Kidney (tissue), 13 donors: ENCODE measurements at regions not wholly inside any gene's neighbourhood (a gene's known extent, or its start where the extent isn't known, plus 50 kb on each side); places are given as distances from the start of the nearest gene placed in this dataset.

Source experiments
- DNase-seq, 5 donors: peaks; one replicate each; pipeline ENCODE4 v3.0.0-alpha.2; 2013 to 2020
- FAIRE-seq: peaks from 2 replicates; lab custom pipeline; 2012; peaks lifted over from hg19 to GRCh38; lab: Jason Lieb, UNC
- H3K27ac ChIP-seq, 2 donors: one replicate each; pipeline ENCODE4 v1.7.0; 2013; ENCODE audit warnings: low read depth in 2 of 2, low read length in 2 of 2, inconsistent platforms in 1 of 2
- H3K27me3 ChIP-seq: one replicate; pipeline ENCODE4 v1.7.1; 2013; ENCODE audit warnings: low read length, inconsistent platforms; ENCODE audit not compliant: control insufficient read depth, insufficient read depth
- H3K36me3 ChIP-seq, 3 donors: one replicate each; pipeline versions ENCODE4 v1.7.0 to v1.7.1; 2013; ENCODE audit warnings: low read length in 3 of 3, control low read depth in 1 of 3, inconsistent platforms in 1 of 3; ENCODE audit not compliant: insufficient read depth in 3 of 3, control insufficient read depth in 2 of 3
- H3K4me1 ChIP-seq, 3 donors: one replicate each; pipeline versions ENCODE4 v1.7.0 to v1.7.1; 2013; ENCODE audit warnings: low read length in 3 of 3, inconsistent platforms in 1 of 3, low read depth in 1 of 3; ENCODE audit not compliant: control insufficient read depth in 2 of 3, insufficient read depth in 2 of 3
- H3K4me3 ChIP-seq, 3 donors: one replicate each; pipeline versions ENCODE4 v1.7.0 to v1.8.1; 2013; ENCODE audit warnings: low read length in 3 of 3, control low read depth in 1 of 3, inconsistent platforms in 1 of 3
- H3K9ac ChIP-seq, 3 donors: one replicate each; pipeline versions ENCODE4 v1.7.0 to v1.7.1; 2013; ENCODE audit warnings: low read length in 3 of 3, control low read depth in 1 of 3, inconsistent platforms in 1 of 3
- H3K9me3 ChIP-seq, 3 donors: one replicate each; pipeline versions ENCODE4 v1.7.0 to v1.7.1; 2013; ENCODE audit warnings: low read length in 3 of 3, control low read depth in 1 of 3, inconsistent platforms in 1 of 3; ENCODE audit not compliant: control insufficient read depth in 2 of 3, insufficient read depth in 1 of 3
- CTCF ChIP-seq: IDR thresholded peaks from 3 replicates; pipeline ENCODE4 v1.5.1; 2012; ENCODE audit warnings: mild to moderate bottlenecking, moderate library complexity, borderline replicate concordance; ENCODE audit not compliant: insufficient read depth; ENCODE audit errors: extremely low read depth
- intact Hi-C: fragments of 100-400 bp; cut with DNase I; formaldehyde crosslinking; loops from one replicate; pipeline ENCODE4 v1.11.1; 2022
- donor health status: control.
- donor health status: control.
- donor health status: control.
- donor health status: control.
- donor health status: control.
- donor health status: DM: yes; HTN: yes; CAD: no.
- donor health status: Normal renal cell carcinoma (clear cell type).

GRCh38 chr16:85983606-85984230, 84.8 kb downstream of the IRF8 start:
- no peak overlapping the region for H3K9ac ChIP-seq
- no peak for TF ChIP-seq CTCF
- no peaks in the 10 kb centered on the region for H3K36me3 ChIP-seq
- H3K27ac ChIP-seq: no peak overlapping the region
- DNase-seq (peak in 1 of 5 donors; percentile 61), FAIRE-seq (no peak)
- H3K9me3 ChIP-seq: no peaks in the 10 kb centered on the region
- H3K27me3 ChIP-seq: no peaks in the 10 kb centered on the region
- intact Hi-C loops: no loop called here
- H3K4me3 ChIP-seq: no peak overlapping the region
- H3K4me1 ChIP-seq: peaks cover 0 to 5% (median 0%) of the 10 kb centered on the region in 3 donors

GRCh38 chr16:85984231-85984880, 85.4 kb downstream of the IRF8 start:
- Histone ChIP-seq H3K27me3 (no peaks in the 10 kb centered on the region), H3K36me3 (no peaks in the 10 kb centered on the region), H3K27ac (no peak overlapping the region), H3K4me3 (no peak overlapping the region), H3K4me1 (peaks cover 0 to 5% (median 0%) of the 10 kb centered on the region in 3 donors), H3K9me3 (no peaks in the 10 kb centered on the region), H3K9ac (no peak overlapping the region)
- intact Hi-C loops: no loop called here
- TF ChIP-seq CTCF: no peak
- FAIRE-seq (no peak), DNase-seq (peak in 1 of 5 donors; percentile 53)

GRCh38 chr16:85984947-85985451, 86.0 kb downstream of the IRF8 start:
- Histone ChIP-seq H3K9me3 (no peaks in the 10 kb centered on the region), H3K36me3 (no peaks in the 10 kb centered on the region), H3K27ac (no peak overlapping the region), H3K27me3 (no peaks in the 10 kb centered on the region), H3K4me1 (peaks cover 0 to 5% (median 0%) of the 10 kb centered on the region in 3 donors), H3K4me3 (no peak overlapping the region), H3K9ac (no peak overlapping the region)
- FAIRE-seq (no peak), DNase-seq (peak in 2 of 5 donors; percentile 52 to 70)
- intact Hi-C loops: loop anchor here (5.0 kb wide), 1 partner anchor 163 kb away; no protein-coding TSS in a partner anchor
- TF ChIP-seq CTCF: no peak
